Fibroblast of peridontal ligament (primary cell): ENCODE measurements at regions not wholly inside any gene's neighbourhood (a gene's known extent, or its start where the extent isn't known, plus 50 kb on each side); places are given as distances from the start of the nearest gene placed in this dataset.
"Not testable (repeated sequence)": the region's sequence is repeated elsewhere in the genome, so short reads cannot be mapped to it uniquely, and the experiment has no call there.

ENCODE experiments used
- DNase-seq: peaks from one replicate; pipeline ENCODE4 v3.0.0-alpha.2; 2010; ENCODE audit errors: extremely low read depth

- not testable (repeated sequence) for DNase-seq
Measured at GRCh38 chr2:59326581-59327365, 1085.6 kb upstream of the FANCL start.

GRCh38 chr2:59322870-59323269, 1081.7 kb upstream of the FANCL start:
- DNase-seq: no peak

- no peak for DNase-seq
Measured at GRCh38 chr2:59322005-59322404, 1080.9 kb upstream of the FANCL start.

GRCh38 chr2:59314031-59314766, 1073.1 kb upstream of the FANCL start:
- no peak for DNase-seq

GRCh38 chr2:59312967-59313940, 1072.1 kb upstream of the FANCL start:
- DNase-seq: no peak

GRCh38 chr2:59312029-59312428, 1070.9 kb upstream of the FANCL start:
- DNase-seq: no peak

- DNase-seq: no peak
Measured at GRCh38 chr2:59308108-59308507, 1067.0 kb upstream of the FANCL start.

- DNase-seq: no peak
Measured at GRCh38 chr2:59307196-59307595, 1066.1 kb upstream of the FANCL start.

- DNase-seq: no peak
Measured at GRCh38 chr2:59303272-59303671, 1062.1 kb upstream of the FANCL start.

GRCh38 chr2:59302683-59303082, 1061.6 kb upstream of the FANCL start:
- DNase-seq: no peak

GRCh38 chr2:59301466-59302402, 1060.6 kb upstream of the FANCL start:
- DNase-seq: peak; percentile 68

- DNase-seq: no peak
Measured at GRCh38 chr2:59297816-59298215, 1056.7 kb upstream of the FANCL start.

GRCh38 chr2:59296279-59296678, 1055.2 kb upstream of the FANCL start:
- no peak for DNase-seq

GRCh38 chr2:59295524-59296162, 1054.5 kb upstream of the FANCL start:
- no peak for DNase-seq

- DNase-seq: no peak
Measured at GRCh38 chr2:59288771-59289170, 1047.6 kb upstream of the FANCL start.

GRCh38 chr2:59282374-59283057, 1041.4 kb upstream of the FANCL start:
- no peak for DNase-seq

GRCh38 chr2:59277671-59278070, 1036.5 kb upstream of the FANCL start:
- DNase-seq: no peak

- no peak for DNase-seq
Measured at GRCh38 chr2:59276917-59277316, 1035.8 kb upstream of the FANCL start.

- no peak for DNase-seq
Measured at GRCh38 chr2:59276033-59276432, 1034.9 kb upstream of the FANCL start.

- no peak for DNase-seq
Measured at GRCh38 chr2:59266453-59266852, 1025.3 kb upstream of the FANCL start.
